ENCODE measurements at regions not wholly inside any gene's neighbourhood (a gene's known extent, or its start where the extent isn't known, plus 50 kb on each side); places are given as distances from the start of the nearest gene placed in this dataset.

GRCh38 chr20:39876976-39877635, 811.9 kb downstream of the MAFB start:
- Histone ChIP-seq H3K4me3 (no peak overlapping the region), H3K27ac (no peak overlapping the region)
- TF ChIP-seq CTCF (IDR thresholded peaks at IDR 0.05) = no peak
- no peak for DNase-seq (ENCODE audit: low spot score)

DNA sequence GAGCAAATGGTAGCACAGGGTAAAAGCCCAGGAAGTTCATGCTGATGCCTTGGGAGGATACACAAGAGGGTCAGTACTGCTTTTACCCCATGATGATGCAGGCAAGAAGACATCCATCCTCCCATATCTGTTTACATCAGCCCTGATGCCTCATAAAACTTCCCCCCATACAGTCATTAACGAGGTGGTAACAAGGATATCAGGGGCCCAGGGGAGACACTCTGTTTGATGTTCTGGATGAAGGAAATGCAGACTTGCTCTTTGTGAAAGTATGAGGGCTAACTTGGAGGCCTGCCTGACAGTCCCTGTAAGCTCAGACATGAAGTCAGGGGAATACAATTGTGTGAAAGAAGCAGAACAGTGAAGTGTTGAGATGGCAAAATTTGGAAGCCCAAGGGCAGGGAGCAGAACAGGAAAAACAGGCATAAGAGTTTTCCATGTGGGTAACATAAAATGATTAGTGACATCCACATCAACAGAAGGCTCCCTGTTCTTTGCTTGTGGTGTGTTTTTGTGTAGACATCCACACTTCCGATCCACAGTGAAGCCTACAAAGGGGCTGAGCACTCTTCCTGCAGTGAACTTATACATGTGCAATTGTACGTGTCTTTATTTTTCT, 813.4 kb downstream of the MAFB start:
- Histone ChIP-seq H3K4me3 (no peak overlapping the region), H3K27ac (no peak overlapping the region)
- DNase-seq (ENCODE audit: low spot score) = no peak
- no peak for TF ChIP-seq CTCF (IDR thresholded peaks at IDR 0.05)

- DNase-seq (ENCODE audit: low spot score) = no peak
- H3K27ac ChIP-seq = no peak overlapping the region
Measured at GRCh38 chr20:39874049-39874893, 814.8 kb downstream of the MAFB start.

GRCh38 chr20:39873286-39873685, 815.8 kb downstream of the MAFB start:
- no peak for DNase-seq (ENCODE audit: low spot score)
- H3K27ac ChIP-seq = no peak overlapping the region
- H3K4me3 ChIP-seq = no peak overlapping the region
- no peak for TF ChIP-seq CTCF (IDR thresholded peaks at IDR 0.05)

More at GRCh38 chr20:39874049-39874893, 814.8 kb downstream of the MAFB start:
- TF ChIP-seq CTCF (IDR thresholded peaks at IDR 0.05) = no peak
- no peak overlapping the region for H3K4me3 ChIP-seq

DNA sequence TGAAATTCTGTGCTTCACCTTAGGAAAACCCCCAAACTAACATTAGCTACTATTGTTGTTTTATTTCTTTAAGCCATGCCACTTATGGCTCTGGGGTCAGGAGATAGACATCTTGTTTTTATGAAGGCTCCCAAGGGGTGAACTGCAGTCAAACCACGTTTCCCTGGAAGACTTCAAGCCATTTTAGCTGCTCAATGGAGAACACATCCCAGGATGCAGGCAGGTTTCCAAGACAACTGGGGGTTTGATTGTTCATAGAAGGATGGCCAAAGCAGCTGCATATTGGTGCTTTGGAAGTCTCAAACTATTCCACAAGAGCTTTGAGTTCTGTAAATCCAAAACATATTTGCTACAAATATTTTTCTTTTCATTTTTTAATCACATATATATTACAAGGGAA, 818.0 kb downstream of the MAFB start:
- TF ChIP-seq CTCF (IDR thresholded peaks at IDR 0.05) = no peak
- DNase-seq (ENCODE audit: low spot score) = no peak
- no peak overlapping the region for H3K4me3 ChIP-seq
- no peak overlapping the region for H3K27ac ChIP-seq

DNA sequence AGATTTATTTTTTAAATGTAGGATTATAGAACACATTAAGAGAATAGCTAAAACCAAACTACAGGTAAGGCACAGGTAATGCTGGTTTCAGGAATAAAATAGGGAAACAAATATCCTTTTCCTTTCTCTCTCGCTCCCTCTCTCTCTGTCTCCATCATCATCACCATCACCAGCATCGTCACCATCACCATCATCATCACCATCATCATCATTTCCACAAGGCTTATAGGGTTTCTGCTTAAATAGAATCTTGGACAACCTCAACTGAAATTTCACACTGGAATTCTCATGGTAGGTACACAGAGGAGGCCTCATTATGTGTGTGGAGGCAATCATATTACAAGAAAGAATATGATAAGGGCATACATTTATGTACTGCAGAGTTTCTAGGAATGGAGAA, 823.6 kb downstream of the MAFB start:
- no peak for DNase-seq (ENCODE audit: low spot score)
- no peak overlapping the region for H3K27ac ChIP-seq
- TF ChIP-seq CTCF (IDR thresholded peaks at IDR 0.05) = no peak
- H3K4me3 ChIP-seq = no peak overlapping the region

All from coronary artery (tissue), 2 donors.